ENCODE measurements at regions not wholly inside any gene's neighbourhood (a gene's known extent, or its start where the extent isn't known, plus 50 kb on each side); places are given as distances from the start of the nearest gene placed in this dataset.

DNA sequence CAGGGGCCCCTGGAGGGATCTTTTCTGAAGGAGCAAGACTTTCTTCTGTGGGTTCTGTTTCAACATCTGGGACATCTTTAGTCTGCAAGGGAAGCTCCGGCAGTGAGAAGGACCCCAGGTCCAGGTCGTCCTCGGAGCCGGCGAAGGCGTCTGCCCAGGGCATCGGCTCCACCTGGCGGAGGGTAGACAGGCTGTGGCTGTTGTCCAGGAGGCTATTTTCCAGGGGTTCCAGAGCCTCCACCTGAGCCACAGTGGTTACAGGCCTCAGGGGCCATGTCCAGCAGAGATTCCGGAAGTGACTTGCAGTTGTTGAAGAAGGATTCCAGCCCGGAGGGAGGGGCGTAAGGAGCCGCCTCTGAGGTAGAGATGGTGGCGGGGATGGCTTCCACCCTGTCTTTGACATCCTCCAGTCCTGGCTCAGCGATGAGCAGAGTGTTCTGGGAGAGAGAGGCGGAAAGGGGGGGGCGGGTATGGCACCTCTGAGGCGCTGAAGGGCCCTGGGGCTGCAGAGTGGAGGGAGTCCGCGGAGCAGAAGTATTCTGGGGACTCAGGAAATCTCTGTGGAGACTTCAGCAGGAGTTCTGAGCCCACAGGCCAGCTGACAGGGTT is 891.3 kb upstream of the LRRTM1 start:
- no peak overlapping the region for H3K9ac ChIP-seq (ENCODE audit: control insufficient read depth, extremely low read depth, insufficient read depth, low read length)
- no peaks in the 10 kb centered on the region for H3K36me3 ChIP-seq (ENCODE audit: control insufficient read depth in 2 of 2, extremely low read depth in 1 of 2, insufficient read depth in 2 of 2, low read length in 2 of 2)
- DNase-seq (ENCODE audit: low read depth, low spot score) (no peak), FAIRE-seq (no peak)
- H2AFZ ChIP-seq (ENCODE audit: control insufficient read depth, low read length), result no peak overlapping the region
- H3K9me1 ChIP-seq (ENCODE audit: control insufficient read depth, extremely low read depth, insufficient read depth, low read length), result no peaks in the 10 kb centered on the region
- TF ChIP-seq CTCF (optimal IDR thresholded peaks at IDR 0.05 in 1 of 3, IDR thresholded peaks at IDR 0.05 in 1 of 3, conservative IDR thresholded peaks at IDR 0.05 in 1 of 3; ENCODE audit: extremely low read depth in 1 of 3, insufficient read depth in 2 of 3, low read length in 3 of 3) (no peak), EZH2 (IDR thresholded peaks at IDR 0.05; ENCODE audit: low read length) (no peak)
- no peak overlapping the region for H3K27ac ChIP-seq (ENCODE audit: control insufficient read depth, insufficient read depth, low read length)
- H3K27me3 ChIP-seq (ENCODE audit: control insufficient read depth, extremely low read depth, insufficient read depth, low read length), result no peaks in the 10 kb centered on the region
- no peaks in the 10 kb centered on the region for H4K20me1 ChIP-seq (ENCODE audit: control insufficient read depth, extremely low read depth, insufficient read depth, low read length)
- H3K4me2 ChIP-seq (ENCODE audit: control insufficient read depth, extremely low read depth, insufficient read depth, low read depth, low read length), result no peak overlapping the region
- dilution Hi-C loops (cut with MboI; ENCODE audit: extremely low pct_ligation_motif_present, low sequenced_read_pairs), result no loop called here
- H3K79me2 ChIP-seq (ENCODE audit: control insufficient read depth, insufficient read depth, low read length), result no peaks in the 10 kb centered on the region
- H3K4me3 ChIP-seq (ENCODE audit: control insufficient read depth in 2 of 3, extremely low read depth in 1 of 3, insufficient read depth in 2 of 3, low read depth in 1 of 3, low read length in 3 of 3), result no peak overlapping the region
- no peaks in the 10 kb centered on the region for H3K4me1 ChIP-seq (ENCODE audit: control insufficient read depth, extremely low read depth, insufficient read depth, low read length)
- peaks cover 9% of the 10 kb centered on the region for H3K9me3 ChIP-seq (ENCODE audit: control insufficient read depth, low read depth, low read length)

DNA sequence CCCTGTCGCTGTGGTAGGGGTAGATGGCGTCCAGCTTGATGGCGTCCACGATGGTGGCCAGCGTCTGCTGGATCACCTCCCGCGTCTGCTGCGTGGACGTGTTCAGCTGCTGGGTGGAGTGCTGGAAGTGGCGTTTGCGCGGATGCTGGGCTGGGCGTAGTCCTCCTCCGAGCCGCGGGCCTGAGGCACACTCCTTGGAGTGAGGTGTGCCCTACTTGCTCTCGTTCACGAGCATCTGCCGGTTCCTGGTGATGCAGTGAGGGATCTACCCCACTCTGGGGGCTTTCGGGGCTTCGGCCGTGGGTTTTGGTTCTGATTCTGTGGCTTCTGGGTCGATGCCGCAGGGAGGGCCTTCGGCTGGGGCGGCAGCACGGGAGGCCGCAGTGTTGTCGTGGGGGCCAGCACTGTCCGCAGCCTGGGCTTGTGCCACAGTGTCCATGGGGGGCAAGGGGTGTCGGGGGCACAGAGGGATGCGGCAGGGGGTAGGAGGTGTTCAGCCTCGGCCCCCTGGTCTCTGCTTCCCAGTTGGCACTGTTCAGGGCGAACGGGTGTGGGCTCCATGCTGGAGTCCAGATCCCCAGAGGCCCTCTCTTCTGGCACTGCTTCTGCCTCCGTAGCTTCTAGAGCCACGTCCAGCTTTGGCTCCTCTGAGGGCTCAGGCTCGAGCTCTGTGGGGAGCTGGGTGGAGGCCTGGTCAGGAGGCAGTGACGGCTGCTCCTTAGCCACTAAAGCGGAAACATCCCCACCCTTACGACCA is 890.6 kb upstream of the LRRTM1 start:
- H3K79me2 ChIP-seq (ENCODE audit: control insufficient read depth, insufficient read depth, low read length), result no peaks in the 10 kb centered on the region
- H3K27me3 ChIP-seq (ENCODE audit: control insufficient read depth, extremely low read depth, insufficient read depth, low read length), result no peaks in the 10 kb centered on the region
- no peak overlapping the region for H3K9ac ChIP-seq (ENCODE audit: control insufficient read depth, extremely low read depth, insufficient read depth, low read length)
- H4K20me1 ChIP-seq (ENCODE audit: control insufficient read depth, extremely low read depth, insufficient read depth, low read length), result no peaks in the 10 kb centered on the region
- H3K36me3 ChIP-seq (ENCODE audit: control insufficient read depth in 2 of 2, extremely low read depth in 1 of 2, insufficient read depth in 2 of 2, low read length in 2 of 2), result no peaks in the 10 kb centered on the region
- TF ChIP-seq EZH2 (IDR thresholded peaks at IDR 0.05; ENCODE audit: low read length) (no peak), CTCF (optimal IDR thresholded peaks at IDR 0.05 in 1 of 3, IDR thresholded peaks at IDR 0.05 in 1 of 3, conservative IDR thresholded peaks at IDR 0.05 in 1 of 3; ENCODE audit: extremely low read depth in 1 of 3, insufficient read depth in 2 of 3, low read length in 3 of 3) (no peak)
- no peak overlapping the region for H3K4me3 ChIP-seq (ENCODE audit: control insufficient read depth in 2 of 3, extremely low read depth in 1 of 3, insufficient read depth in 2 of 3, low read depth in 1 of 3, low read length in 3 of 3)
- H3K4me1 ChIP-seq (ENCODE audit: control insufficient read depth, extremely low read depth, insufficient read depth, low read length), result no peaks in the 10 kb centered on the region
- dilution Hi-C loops (cut with MboI; ENCODE audit: extremely low pct_ligation_motif_present, low sequenced_read_pairs), result no loop called here
- no peak overlapping the region for H3K27ac ChIP-seq (ENCODE audit: control insufficient read depth, insufficient read depth, low read length)
- DNase-seq (ENCODE audit: low read depth, low spot score) (no peak), FAIRE-seq (no peak)
- no peaks in the 10 kb centered on the region for H3K9me1 ChIP-seq (ENCODE audit: control insufficient read depth, extremely low read depth, insufficient read depth, low read length)
- H2AFZ ChIP-seq (ENCODE audit: control insufficient read depth, low read length), result no peak overlapping the region
- no peak overlapping the region for H3K4me2 ChIP-seq (ENCODE audit: control insufficient read depth, extremely low read depth, insufficient read depth, low read depth, low read length)
- H3K9me3 ChIP-seq (ENCODE audit: control insufficient read depth, low read depth, low read length), result peaks cover 9% of the 10 kb centered on the region
